HL-60 (cell line): ENCODE measurements at regions not wholly inside any gene's neighbourhood (a gene's known extent, or its start where the extent isn't known, plus 50 kb on each side); places are given as distances from the start of the nearest gene placed in this dataset.

Source experiments
- DNase-seq, 2 experiments: peaks; one replicate each; pipeline ENCODE4 v3.0.0-alpha.2; 2010 to 2020; ENCODE audit warnings: low read depth in 1 of 2, low spot score in 1 of 2
- H3K27ac ChIP-seq: fragments of 250-450 bp; sonication (Bioruptor Pico); replicated peaks from 2 replicates; pipeline ENCODE4 v1.5.1; 2020; ENCODE audit warnings: mild to moderate bottlenecking, moderate library complexity
- H3K27me3 ChIP-seq: fragments of 250-450 bp; sonication (Bioruptor Pico); 2 replicates; pipeline ENCODE4 v1.5.1; 2021; ENCODE audit warnings: mild to moderate bottlenecking, moderate library complexity; ENCODE audit not compliant: insufficient read depth, poor library complexity, severe bottlenecking
- H3K4me3 ChIP-seq: replicated peaks from 2 replicates; pipeline ENCODE4 v1.5.1; 2011; ENCODE audit warnings: mild to moderate bottlenecking, control low read depth, low read length; ENCODE audit not compliant: insufficient read depth
- GABPA ChIP-seq: IDR thresholded peaks from 2 replicates; pipeline ENCODE4 v1.6.1; 2012; ENCODE audit warnings: low read depth
- POLR2AphosphoS5 ChIP-seq: IDR thresholded peaks from 2 replicates; pipeline ENCODE4 v1.6.1; 2012; ENCODE audit warnings: low read depth
- SPI1 ChIP-seq: IDR thresholded peaks from 2 replicates; pipeline ENCODE4 v1.6.1; 2012; ENCODE audit warnings: low read depth, mild to moderate bottlenecking, borderline replicate concordance
- TF ChIP-seq, protein P1 (sequence below): IDR thresholded peaks from one replicate; pipeline ENCODE4 v1.5.1; 2011; ENCODE audit warnings: low read length, control low read depth, inconsistent platforms; ENCODE audit not compliant: insufficient read depth
- TF ChIP-seq, protein P2 (sequence below): IDR thresholded peaks from 2 replicates; pipeline ENCODE4 v1.6.1; 2012; ENCODE audit warnings: low read depth; ENCODE audit not compliant: insufficient replicate concordance

DNA sequence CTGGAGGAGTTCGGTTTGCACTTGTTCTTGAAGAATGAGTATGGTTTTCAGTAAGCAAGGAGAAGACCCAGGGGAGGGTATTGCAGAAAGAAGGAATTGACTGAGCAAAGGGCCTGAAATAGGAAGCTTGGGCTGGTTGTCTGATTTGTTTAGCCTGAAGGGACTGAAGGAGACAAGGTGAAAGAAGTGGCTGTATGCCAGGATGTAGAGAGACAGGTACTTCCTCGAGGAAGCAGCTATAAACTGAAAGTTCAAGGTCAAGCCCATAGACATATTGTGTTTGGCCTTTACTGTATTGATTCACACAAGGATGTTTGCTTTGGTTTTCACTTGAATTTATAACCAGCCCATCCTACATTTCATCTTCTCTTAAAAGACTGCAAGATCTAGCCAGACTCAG, 183.1 kb downstream of the PALM2AKAP2 start:
- no peaks in the 10 kb centered on the region for H3K27me3 ChIP-seq
- no peak overlapping the region for H3K27ac ChIP-seq
- H3K4me3 ChIP-seq: no peak overlapping the region
- no peak for DNase-seq
- TF ChIP-seq GABPA: no peak
- TF ChIP-seq, protein P1, sequence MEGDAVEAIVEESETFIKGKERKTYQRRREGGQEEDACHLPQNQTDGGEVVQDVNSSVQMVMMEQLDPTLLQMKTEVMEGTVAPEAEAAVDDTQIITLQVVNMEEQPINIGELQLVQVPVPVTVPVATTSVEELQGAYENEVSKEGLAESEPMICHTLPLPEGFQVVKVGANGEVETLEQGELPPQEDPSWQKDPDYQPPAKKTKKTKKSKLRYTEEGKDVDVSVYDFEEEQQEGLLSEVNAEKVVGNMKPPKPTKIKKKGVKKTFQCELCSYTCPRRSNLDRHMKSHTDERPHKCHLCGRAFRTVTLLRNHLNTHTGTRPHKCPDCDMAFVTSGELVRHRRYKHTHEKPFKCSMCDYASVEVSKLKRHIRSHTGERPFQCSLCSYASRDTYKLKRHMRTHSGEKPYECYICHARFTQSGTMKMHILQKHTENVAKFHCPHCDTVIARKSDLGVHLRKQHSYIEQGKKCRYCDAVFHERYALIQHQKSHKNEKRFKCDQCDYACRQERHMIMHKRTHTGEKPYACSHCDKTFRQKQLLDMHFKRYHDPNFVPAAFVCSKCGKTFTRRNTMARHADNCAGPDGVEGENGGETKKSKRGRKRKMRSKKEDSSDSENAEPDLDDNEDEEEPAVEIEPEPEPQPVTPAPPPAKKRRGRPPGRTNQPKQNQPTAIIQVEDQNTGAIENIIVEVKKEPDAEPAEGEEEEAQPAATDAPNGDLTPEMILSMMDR: no peak
- TF ChIP-seq, protein P2, sequence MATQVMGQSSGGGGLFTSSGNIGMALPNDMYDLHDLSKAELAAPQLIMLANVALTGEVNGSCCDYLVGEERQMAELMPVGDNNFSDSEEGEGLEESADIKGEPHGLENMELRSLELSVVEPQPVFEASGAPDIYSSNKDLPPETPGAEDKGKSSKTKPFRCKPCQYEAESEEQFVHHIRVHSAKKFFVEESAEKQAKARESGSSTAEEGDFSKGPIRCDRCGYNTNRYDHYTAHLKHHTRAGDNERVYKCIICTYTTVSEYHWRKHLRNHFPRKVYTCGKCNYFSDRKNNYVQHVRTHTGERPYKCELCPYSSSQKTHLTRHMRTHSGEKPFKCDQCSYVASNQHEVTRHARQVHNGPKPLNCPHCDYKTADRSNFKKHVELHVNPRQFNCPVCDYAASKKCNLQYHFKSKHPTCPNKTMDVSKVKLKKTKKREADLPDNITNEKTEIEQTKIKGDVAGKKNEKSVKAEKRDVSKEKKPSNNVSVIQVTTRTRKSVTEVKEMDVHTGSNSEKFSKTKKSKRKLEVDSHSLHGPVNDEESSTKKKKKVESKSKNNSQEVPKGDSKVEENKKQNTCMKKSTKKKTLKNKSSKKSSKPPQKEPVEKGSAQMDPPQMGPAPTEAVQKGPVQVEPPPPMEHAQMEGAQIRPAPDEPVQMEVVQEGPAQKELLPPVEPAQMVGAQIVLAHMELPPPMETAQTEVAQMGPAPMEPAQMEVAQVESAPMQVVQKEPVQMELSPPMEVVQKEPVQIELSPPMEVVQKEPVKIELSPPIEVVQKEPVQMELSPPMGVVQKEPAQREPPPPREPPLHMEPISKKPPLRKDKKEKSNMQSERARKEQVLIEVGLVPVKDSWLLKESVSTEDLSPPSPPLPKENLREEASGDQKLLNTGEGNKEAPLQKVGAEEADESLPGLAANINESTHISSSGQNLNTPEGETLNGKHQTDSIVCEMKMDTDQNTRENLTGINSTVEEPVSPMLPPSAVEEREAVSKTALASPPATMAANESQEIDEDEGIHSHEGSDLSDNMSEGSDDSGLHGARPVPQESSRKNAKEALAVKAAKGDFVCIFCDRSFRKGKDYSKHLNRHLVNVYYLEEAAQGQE: no peak
- TF ChIP-seq SPI1: no peak
- no peak for TF ChIP-seq POLR2AphosphoS5

GRCh38 chr9:109966643-109967368, 186.8 kb downstream of the PALM2AKAP2 start:
- Histone ChIP-seq H3K27me3 (no peaks in the 10 kb centered on the region), H3K4me3 (no peak overlapping the region), H3K27ac (no peak overlapping the region)
- no peak for DNase-seq
- TF ChIP-seq, protein P2: no peak
- TF ChIP-seq POLR2AphosphoS5: no peak
- TF ChIP-seq GABPA: no peak
- TF ChIP-seq, protein P1: no peak
- no peak for TF ChIP-seq SPI1

DNA sequence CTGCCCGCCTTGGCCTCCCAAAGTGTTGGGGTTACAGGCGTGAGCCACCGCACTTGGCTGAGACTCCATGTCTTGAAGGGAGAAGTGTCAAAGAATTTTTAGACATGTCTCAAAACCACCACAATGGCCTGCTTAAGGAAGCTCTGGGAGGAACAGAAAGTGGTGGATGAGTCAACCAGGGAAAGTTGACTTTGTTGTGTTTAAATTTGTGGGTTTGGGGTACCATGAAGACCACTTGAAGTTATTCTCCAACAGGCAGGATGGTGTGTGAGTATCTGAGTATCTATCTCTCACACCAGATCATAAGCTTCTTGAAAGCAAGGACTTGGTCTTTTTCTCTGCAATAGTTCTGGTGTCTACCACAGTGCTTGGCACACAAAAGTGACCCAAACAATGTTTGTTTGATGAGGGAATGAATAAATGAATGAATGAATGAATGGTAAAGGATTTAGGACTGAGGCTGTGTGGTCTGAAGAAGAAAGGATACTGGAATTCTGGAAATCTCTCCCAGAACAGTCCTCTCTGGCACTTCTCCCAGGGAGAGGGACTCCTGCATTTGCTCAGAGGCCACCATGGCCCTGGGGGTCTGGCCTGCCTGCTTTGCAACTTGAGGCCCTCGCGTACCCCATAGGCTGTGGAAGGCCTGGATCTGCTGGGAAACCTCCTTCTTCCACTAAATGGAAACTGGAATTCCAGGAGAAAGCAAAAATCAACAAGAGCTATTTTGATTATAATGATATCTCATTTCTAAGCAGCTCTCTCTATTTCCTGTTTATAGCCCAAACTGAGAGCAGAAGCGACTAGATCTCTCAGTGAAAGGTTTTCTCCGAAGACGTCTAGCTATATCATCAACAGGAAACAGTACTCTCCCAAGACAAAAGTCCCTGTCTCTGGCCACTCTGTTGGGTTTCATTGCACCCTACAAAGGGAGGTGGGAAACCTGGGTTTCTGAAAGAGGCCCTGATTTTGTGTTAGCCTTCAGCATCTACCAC, 187.9 kb downstream of the PALM2AKAP2 start:
- TF ChIP-seq, protein P2: no peak
- TF ChIP-seq GABPA (no peak), SPI1 (no peak)
- Histone ChIP-seq H3K27ac (no peak overlapping the region), H3K27me3 (no peaks in the 10 kb centered on the region), H3K4me3 (no peak overlapping the region)
- no peak for DNase-seq
